HG03108 (cell line): ENCODE measurements at regions not wholly inside any gene's neighbourhood (a gene's known extent, or its start where the extent isn't known, plus 50 kb on each side); places are given as distances from the start of the nearest gene placed in this dataset.

Experiments used
- ATAC-seq: cut with Tn5 transposase; IDR thresholded peaks from one replicate; pipeline ENCODE4 v1.9.1; 2021; ENCODE audit warnings: moderate library complexity; ENCODE audit not compliant: unreplicated experiment

GRCh38 chr5:167639766-167640165 lies 651.7 kb upstream of the WWC1 start:
- ATAC-seq: no peak

- no peak for ATAC-seq
Observed at GRCh38 chr5:167642181-167642580, 649.3 kb upstream of the WWC1 start.

- ATAC-seq: no peak
Observed at GRCh38 chr5:167642779-167643517, 648.5 kb upstream of the WWC1 start.

GRCh38 chr5:167643631-167644280 lies 647.7 kb upstream of the WWC1 start:
- ATAC-seq: no peak

GRCh38 chr5:167644619-167645018 lies 646.8 kb upstream of the WWC1 start:
- ATAC-seq: no peak

- no peak for ATAC-seq
Observed at GRCh38 chr5:167649471-167649870, 642.0 kb upstream of the WWC1 start.

GRCh38 chr5:167652690-167653089 lies 638.8 kb upstream of the WWC1 start:
- ATAC-seq: no peak

GRCh38 chr5:167653645-167654106 lies 637.8 kb upstream of the WWC1 start:
- no peak for ATAC-seq

- no peak for ATAC-seq
Observed at GRCh38 chr5:167657016-167657415, 634.4 kb upstream of the WWC1 start.

GRCh38 chr5:167658889-167659288 lies 632.6 kb upstream of the WWC1 start:
- no peak for ATAC-seq

- ATAC-seq: no peak
Observed at GRCh38 chr5:167661605-167662004, 629.8 kb upstream of the WWC1 start.

GRCh38 chr5:167664222-167664804 lies 627.1 kb upstream of the WWC1 start:
- ATAC-seq: no peak

- no peak for ATAC-seq
Observed at GRCh38 chr5:167665841-167666375, 625.5 kb upstream of the WWC1 start.

- ATAC-seq: no peak
Observed at GRCh38 chr5:167671176-167671575, 620.3 kb upstream of the WWC1 start.

- ATAC-seq: no peak
Observed at GRCh38 chr5:167673942-167674341, 617.5 kb upstream of the WWC1 start.

- ATAC-seq: no peak
Observed at GRCh38 chr5:167678481-167678880, 613.0 kb upstream of the WWC1 start.

GRCh38 chr5:167684251-167684650 lies 607.2 kb upstream of the WWC1 start:
- ATAC-seq: no peak

- no peak for ATAC-seq
Observed at GRCh38 chr5:167688341-167689130, 602.9 kb upstream of the WWC1 start.

GRCh38 chr5:167694325-167695147 lies 596.9 kb upstream of the WWC1 start:
- ATAC-seq: no peak
